ENCODE measurements at regions not wholly inside any gene's neighbourhood (a gene's known extent, or its start where the extent isn't known, plus 50 kb on each side); places are given as distances from the start of the nearest gene placed in this dataset.

- Histone ChIP-seq H3K4me1 (ENCODE audit: control insufficient read depth in 1 of 2, low read depth in 2 of 2) (no peaks in the 10 kb centered on the region), H3K36me3 (no peaks in the 10 kb centered on the region), H3K9me3 (no peaks in the 10 kb centered on the region), H3K27ac (no peak overlapping the region), H3K4me3 (no peak overlapping the region), H3K27me3 (replicated peaks; ENCODE audit: insufficient read depth) (no peaks in the 10 kb centered on the region)
- TF ChIP-seq, protein P1, sequence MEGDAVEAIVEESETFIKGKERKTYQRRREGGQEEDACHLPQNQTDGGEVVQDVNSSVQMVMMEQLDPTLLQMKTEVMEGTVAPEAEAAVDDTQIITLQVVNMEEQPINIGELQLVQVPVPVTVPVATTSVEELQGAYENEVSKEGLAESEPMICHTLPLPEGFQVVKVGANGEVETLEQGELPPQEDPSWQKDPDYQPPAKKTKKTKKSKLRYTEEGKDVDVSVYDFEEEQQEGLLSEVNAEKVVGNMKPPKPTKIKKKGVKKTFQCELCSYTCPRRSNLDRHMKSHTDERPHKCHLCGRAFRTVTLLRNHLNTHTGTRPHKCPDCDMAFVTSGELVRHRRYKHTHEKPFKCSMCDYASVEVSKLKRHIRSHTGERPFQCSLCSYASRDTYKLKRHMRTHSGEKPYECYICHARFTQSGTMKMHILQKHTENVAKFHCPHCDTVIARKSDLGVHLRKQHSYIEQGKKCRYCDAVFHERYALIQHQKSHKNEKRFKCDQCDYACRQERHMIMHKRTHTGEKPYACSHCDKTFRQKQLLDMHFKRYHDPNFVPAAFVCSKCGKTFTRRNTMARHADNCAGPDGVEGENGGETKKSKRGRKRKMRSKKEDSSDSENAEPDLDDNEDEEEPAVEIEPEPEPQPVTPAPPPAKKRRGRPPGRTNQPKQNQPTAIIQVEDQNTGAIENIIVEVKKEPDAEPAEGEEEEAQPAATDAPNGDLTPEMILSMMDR (IDR thresholded peaks at IDR 0.05), result no peak
- ATAC-seq (ENCODE audit: insufficient number of reproducible peaks, low FRiP score, low read depth) (no peak), DNase-seq (ENCODE audit: low spot score) (no peak)
These were observed 76.3 kb downstream of the SUCNR1 start for GRCh38 chr3:151949706-151950105.

DNA sequence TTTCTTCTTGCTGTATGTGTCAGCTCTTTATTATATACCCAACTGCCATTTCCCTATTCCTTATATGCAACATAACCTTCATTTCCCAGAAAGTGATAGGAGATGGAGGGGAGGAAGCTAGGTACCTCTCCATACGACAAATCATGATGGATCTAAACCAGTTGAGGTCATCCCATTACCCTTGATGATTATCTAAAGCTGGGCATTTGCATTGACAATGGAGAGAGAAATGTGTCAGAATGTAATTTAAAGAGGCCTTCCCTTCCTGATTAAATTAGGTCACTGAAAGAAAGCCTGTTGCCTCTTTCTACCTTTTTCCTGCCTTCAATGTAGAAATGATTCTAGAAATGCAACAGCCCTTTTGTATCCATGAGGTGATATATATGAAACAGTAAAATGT, 81.9 kb downstream of the SUCNR1 start:
- H3K27ac ChIP-seq, result no peak overlapping the region
- TF ChIP-seq, protein P1 (IDR thresholded peaks at IDR 0.05), result no peak
- ATAC-seq (ENCODE audit: insufficient number of reproducible peaks, low FRiP score, low read depth) (no peak), DNase-seq (ENCODE audit: low spot score) (no peak)
- H3K36me3 ChIP-seq, result no peaks in the 10 kb centered on the region
- H3K9me3 ChIP-seq, result no peaks in the 10 kb centered on the region
- H3K4me1 ChIP-seq (ENCODE audit: control insufficient read depth in 1 of 2, low read depth in 2 of 2), result peaks cover 0 to 2% of the 10 kb centered on the region in 2 donors
- H3K27me3 ChIP-seq (replicated peaks; ENCODE audit: insufficient read depth), result no peaks in the 10 kb centered on the region
- no peak overlapping the region for H3K4me3 ChIP-seq

DNA sequence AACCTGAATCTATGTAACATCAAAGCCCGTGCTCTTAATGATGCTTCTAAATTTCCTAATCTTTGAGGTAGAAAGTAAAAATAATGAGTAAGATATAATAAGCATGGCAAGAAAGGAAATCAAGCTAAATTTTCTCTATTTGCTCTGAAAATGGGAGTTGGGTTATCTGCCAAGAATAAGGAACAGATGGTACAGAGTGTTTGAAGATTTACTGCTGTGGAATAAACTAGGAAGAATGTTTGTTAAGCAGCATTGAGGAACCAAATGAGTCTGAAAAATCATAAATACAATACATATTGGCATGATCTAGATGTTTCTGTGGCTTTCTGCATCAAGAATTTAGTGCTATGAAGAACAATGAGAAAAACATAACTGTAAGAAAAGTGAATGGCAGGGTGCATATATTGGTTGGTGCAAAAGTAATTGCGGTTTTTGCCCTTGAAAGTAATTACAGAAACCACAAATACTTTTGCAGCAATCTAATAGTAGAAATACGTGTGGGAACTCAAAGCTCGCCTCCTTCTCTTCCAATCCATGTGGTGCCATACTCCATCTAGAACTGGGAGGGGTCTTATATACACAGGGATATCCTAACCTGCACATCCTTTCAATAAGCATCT, 87.6 kb downstream of the SUCNR1 start:
- no peak for DNase-seq (ENCODE audit: low spot score)
- peak overlapping the region in 1 of 2 donors; percentile 47 for H3K27ac ChIP-seq
- H3K4me3 ChIP-seq, result no peak overlapping the region
- H3K36me3 ChIP-seq, result no peaks in the 10 kb centered on the region
- no peaks in the 10 kb centered on the region for H3K9me3 ChIP-seq
- TF ChIP-seq, protein P1 (IDR thresholded peaks at IDR 0.05), result no peak
- no peaks in the 10 kb centered on the region for H3K27me3 ChIP-seq (replicated peaks; ENCODE audit: insufficient read depth)
- peaks cover 3 to 27% of the 10 kb centered on the region in 2 donors for H3K4me1 ChIP-seq (ENCODE audit: control insufficient read depth in 1 of 2, low read depth in 2 of 2)
- ATAC-seq (ENCODE audit: insufficient number of reproducible peaks, low FRiP score, low read depth), result no peak

GRCh38 chr3:151962352-151962751, 88.9 kb downstream of the SUCNR1 start:
- Histone ChIP-seq H3K36me3 (no peaks in the 10 kb centered on the region), H3K27ac (no peak overlapping the region), H3K4me1 (ENCODE audit: control insufficient read depth in 1 of 2, low read depth in 2 of 2) (peaks cover 3 to 27% of the 10 kb centered on the region in 2 donors), H3K4me3 (no peak overlapping the region), H3K9me3 (no peaks in the 10 kb centered on the region), H3K27me3 (replicated peaks; ENCODE audit: insufficient read depth) (no peaks in the 10 kb centered on the region)
- no peak for ATAC-seq (ENCODE audit: insufficient number of reproducible peaks, low FRiP score, low read depth)
- no peak for DNase-seq (ENCODE audit: low spot score)
- TF ChIP-seq, protein P1 (IDR thresholded peaks at IDR 0.05), result no peak

DNA sequence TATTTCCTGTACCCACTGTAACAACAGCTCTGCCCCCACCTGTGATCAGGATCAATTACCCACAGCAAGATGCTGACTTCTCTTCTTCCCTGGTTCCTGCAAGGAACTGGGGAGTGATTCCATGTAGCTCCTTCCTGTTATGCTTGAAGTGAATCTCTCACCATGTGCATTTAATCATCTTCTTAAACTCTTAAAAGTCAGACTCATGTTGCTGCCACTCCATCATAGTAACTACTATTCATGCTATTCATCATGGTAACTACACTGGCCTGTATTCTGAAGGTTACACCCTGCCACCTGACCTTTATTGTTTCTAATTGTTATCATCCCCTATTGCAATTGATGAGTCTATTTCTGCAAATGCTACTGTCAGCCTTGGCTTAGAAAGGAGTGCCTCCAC, 89.5 kb downstream of the SUCNR1 start:
- no peak for DNase-seq (ENCODE audit: low spot score)
- no peaks in the 10 kb centered on the region for H3K36me3 ChIP-seq
- no peak overlapping the region for H3K27ac ChIP-seq
- H3K27me3 ChIP-seq (replicated peaks; ENCODE audit: insufficient read depth), result no peaks in the 10 kb centered on the region
- ATAC-seq (ENCODE audit: insufficient number of reproducible peaks, low FRiP score, low read depth), result no peak
- H3K4me3 ChIP-seq, result no peak overlapping the region
- H3K4me1 ChIP-seq (ENCODE audit: control insufficient read depth in 1 of 2, low read depth in 2 of 2), result peaks cover 3 to 27% of the 10 kb centered on the region in 2 donors
- no peaks in the 10 kb centered on the region for H3K9me3 ChIP-seq
- TF ChIP-seq, protein P1 (IDR thresholded peaks at IDR 0.05), result no peak
